G401 (cell line): ENCODE measurements at regions not wholly inside any gene's neighbourhood (a gene's known extent, or its start where the extent isn't known, plus 50 kb on each side); places are given as distances from the start of the nearest gene placed in this dataset.
"Not testable (repeated sequence)": the region's sequence is repeated elsewhere in the genome, so short reads cannot be mapped to it uniquely, and the experiment has no call there.

ENCODE experiments used
- DNase-seq: peaks from one replicate; pipeline ENCODE4 v3.0.0-alpha.2; 2015; ENCODE audit warnings: low spot score
- in situ Hi-C: cut with HindIII; loops from 2 replicates; pipeline ENCODE4 v1.10.0; 2016; ENCODE audit warnings: low sequenced_read_pairs, mixed read lengths

- DNase-seq, result no peak
- in situ Hi-C loops, result no loop called here
These were observed 1135.5 kb downstream of the JRKL start for GRCh38 chr11:97525273-97525672.

DNA sequence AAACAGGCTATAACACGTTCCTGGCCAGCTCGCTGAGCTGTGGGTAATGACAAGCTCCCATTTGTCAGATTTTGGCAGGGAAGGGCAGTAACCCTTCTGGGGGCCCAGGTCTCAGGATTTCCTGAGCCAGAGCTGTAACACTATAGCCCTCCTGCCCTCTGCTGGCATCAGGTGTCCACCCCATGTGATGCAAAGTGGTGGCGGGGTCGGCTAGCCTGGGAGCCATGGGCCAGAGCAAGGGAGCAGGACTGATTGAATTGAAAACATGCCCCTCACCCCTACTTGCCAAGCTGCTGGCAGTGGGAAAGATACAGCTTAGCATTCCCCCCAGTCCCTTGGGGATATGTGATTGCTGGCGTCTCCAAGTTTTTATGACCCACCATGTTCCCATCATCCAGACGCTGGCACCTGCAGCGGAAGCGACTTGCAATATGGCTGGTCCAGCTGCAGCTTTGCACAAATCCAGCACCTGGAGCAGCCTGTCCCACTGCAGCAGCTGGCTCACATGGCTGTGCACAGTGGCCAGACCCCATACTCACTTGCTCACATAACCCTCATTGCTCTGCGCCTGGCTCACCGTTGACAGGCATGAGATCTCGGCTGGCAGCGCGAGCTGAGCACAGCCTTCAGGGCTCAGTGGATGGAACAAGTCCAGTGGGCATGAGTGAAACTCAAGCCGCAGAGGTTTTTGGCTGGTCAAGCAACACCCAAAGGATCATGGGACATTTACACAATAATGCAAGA lies 1147.8 kb downstream of the JRKL start:
- no peak for DNase-seq
- in situ Hi-C loops, result no loop called here

GRCh38 chr11:97544431-97544830 lies 1154.6 kb downstream of the JRKL start:
- in situ Hi-C loops, result no loop called here
- no peak for DNase-seq

DNA sequence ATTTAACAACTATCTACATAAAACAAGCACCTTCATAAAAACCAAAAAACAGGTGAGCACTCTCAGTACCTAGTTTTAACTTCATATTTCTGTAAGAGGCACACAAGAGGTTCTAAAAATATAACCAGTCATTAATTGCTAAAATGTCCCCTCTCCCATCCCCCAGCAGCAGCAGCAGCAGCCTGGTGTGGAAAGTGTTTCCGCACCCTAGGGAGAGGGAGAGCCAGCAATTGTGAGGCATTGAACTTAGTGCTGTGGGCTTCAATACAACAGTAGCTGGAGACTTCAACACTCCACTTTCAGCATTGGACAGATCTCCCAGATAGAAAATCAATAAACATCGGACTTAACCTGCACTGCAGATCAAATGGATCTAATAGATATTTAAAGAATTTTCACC lies 1158.5 kb downstream of the JRKL start:
- in situ Hi-C loops, result no loop called here
- DNase-seq, result no peak

- in situ Hi-C loops, result no loop called here
- no peak for DNase-seq
These were observed 1167.6 kb downstream of the JRKL start for GRCh38 chr11:97557399-97557798.

DNA sequence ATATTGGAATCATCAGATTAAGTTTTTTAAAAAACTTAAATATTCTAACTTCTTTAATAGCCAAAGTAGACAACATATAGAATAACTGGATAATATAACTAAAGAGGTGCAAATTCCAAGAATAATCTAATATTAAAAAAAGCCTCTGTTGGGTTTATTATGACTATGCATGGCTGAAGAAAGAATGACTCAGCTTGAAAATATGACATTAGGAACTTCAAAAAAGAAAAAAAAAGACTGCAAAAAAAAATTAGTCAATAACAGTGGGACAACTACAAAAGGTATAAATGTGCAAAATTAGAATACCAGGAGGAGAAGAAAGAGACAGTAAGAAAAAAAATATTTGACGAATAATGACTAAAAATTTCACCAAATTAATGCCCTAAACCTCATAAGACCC lies 1178.0 kb downstream of the JRKL start:
- DNase-seq, result no peak
- in situ Hi-C loops, result no loop called here

DNA sequence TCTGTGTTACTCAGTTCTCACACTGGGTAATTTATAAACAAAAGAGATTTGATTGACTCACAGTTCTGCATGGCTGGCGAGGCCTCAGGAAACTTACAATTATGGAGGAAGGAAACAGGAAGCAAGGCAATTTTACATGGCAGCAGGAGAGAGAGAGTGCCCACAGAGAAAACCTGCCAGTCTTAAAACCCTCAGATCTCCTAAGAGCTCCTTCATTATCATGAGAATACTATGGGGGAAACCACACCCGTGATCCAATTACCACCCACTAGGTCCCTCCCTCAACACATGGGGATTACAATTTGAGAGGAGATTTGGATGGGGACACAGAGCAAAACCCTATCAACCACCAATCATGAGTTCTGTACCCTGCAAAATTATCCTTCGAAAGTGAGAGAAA lies 1180.8 kb downstream of the JRKL start:
- no peak for DNase-seq
- in situ Hi-C loops, result no loop called here

DNA sequence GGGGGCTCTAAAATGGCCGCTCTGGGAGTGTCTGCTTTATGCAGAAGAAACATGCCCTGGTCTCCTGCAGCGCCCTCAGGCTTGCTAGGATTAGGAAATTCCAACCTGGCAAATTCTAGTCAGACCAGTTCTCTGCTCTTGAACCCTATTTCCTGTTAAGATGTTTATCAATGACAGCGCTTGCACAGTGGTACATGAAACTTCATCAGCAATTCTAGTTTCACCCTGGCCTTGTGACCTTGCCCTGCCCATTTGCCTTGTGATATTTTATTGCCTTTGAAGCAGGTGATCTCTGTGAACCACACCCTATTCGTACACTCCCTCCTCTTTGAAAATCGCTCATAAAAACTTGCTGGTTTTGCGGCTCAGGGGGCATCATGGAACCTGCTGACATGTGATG lies 1184.0 kb downstream of the JRKL start:
- in situ Hi-C loops, DNase-seq: not testable (repeated sequence)

GRCh38 chr11:97574976-97575665 lies 1185.3 kb downstream of the JRKL start:
- DNase-seq, result no peak
- in situ Hi-C loops, result no loop called here

- in situ Hi-C loops, result no loop called here
- no peak for DNase-seq
These were observed 1217.6 kb downstream of the JRKL start for GRCh38 chr11:97607291-97608000.

DNA sequence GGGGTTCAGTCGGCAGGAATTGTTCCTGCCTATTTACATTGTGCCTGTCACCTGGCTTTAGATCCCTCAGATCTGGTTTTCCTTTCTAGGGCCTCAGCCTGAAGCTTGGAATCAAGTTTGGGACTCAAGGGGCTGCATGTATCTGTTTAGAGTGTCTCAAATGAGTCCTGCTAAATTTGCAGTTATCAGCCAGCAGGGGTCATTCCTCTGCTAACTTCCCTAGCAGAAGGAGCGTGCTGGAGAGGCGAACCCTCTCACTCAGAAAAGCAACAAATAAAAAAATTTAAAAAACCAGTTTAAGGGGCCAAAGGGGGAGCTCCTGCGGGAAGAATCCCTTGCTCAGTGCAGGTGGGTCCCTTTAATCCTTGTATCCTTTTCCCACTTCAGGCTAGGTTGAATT lies 1220.2 kb downstream of the JRKL start:
- no peak for DNase-seq
- in situ Hi-C loops, result no loop called here

- in situ Hi-C loops, result no loop called here
- no peak for DNase-seq
These were observed 1221.0 kb downstream of the JRKL start for GRCh38 chr11:97610854-97611253.

DNA sequence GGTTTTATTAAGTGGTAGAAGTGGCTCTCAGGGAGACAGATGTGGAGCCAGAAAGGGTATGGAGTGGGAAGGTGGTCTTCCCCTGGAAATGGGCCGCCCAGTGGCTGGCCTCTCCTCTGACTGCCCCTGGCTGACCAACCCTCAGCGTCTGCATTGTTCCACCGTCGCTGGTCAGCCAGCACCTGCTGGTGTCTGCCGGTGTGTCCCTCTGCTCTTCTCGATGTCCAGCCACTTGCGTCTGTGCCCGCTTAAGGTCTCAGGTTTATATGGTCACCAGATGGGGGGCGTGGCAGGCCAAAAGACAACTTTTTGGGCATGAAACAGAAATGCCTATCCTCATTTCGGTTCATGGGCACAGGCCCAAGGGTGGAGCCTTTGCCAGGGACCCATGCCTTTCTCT lies 1221.5 kb downstream of the JRKL start:
- DNase-seq, result no peak
- in situ Hi-C loops, result no loop called here

- in situ Hi-C loops, result no loop called here
- no peak for DNase-seq
These were observed 1224.8 kb downstream of the JRKL start for GRCh38 chr11:97614606-97615005.

- in situ Hi-C loops, result no loop called here
These were observed 1225.7 kb downstream of the JRKL start for GRCh38 chr11:97615546-97615945.

DNA sequence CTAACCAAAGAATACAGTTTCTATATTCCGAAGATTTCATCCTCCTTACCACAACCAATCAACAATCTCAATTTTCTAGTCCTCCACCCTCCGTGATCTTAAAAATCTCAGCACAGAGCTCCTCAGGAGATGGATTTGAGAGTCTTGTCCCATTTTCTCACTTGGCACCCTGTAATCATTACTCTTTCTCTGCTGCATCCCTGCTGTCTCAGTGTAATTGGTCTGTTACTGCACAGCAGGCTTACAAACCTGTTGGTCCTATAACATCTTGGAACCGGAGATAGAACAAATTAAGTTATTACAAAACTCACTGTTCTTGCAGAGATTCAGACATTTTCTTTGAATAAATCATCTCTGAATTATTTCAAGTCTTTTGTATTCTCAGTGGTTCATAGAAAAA lies 1227.2 kb downstream of the JRKL start:
- no peak for DNase-seq
- in situ Hi-C loops, result no loop called here

More at GRCh38 chr11:97615546-97615945, 1225.7 kb downstream of the JRKL start:
- no peak for DNase-seq

DNA sequence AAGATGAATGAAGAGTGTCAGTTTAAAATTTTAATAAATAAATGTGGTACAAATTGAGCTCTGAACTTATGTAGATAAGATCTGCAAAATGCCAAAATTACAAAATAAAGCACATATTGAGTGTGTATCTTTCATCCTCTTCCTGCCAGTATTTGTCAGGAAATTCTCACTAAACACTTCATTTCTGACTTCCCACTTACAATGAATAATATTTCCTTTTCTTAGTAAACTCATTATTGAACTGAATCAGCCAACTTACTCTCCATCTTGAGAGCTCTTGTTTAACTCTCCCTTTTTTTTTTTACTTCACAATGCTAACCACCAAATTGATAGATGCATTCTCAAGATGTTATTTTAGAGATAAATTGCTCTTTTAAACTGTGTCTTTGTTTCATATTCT lies 1230.2 kb downstream of the JRKL start:
- DNase-seq, result no peak
- in situ Hi-C loops, result no loop called here

- no peak for DNase-seq
- in situ Hi-C loops, result no loop called here
These were observed 1231.5 kb downstream of the JRKL start for GRCh38 chr11:97621282-97621681.

- no peak for DNase-seq
- in situ Hi-C loops, result no loop called here
These were observed 1233.0 kb downstream of the JRKL start for GRCh38 chr11:97622795-97623194.

DNA sequence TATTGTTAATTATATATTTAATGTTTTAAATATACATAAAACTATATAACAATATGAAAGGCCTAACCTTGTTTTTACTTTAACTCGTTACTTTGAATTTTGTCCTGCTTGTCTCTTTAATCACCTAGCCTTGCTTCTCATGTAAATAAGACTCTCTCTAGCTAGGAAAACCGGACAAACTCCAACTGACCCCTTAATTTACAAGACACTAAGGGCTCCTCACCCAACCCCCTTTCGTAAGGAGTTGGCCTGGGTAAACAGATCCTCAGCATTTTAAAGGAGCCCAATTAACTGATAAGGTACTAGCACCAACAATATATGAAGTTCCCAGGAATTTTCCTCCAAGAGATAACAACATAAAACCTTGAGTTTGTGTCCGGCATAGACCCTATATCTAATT lies 1246.9 kb downstream of the JRKL start:
- in situ Hi-C loops, DNase-seq: not testable (repeated sequence)
